Endodermal cell (in vitro differentiated cells): ENCODE measurements at regions not wholly inside any gene's neighbourhood (a gene's known extent, or its start where the extent isn't known, plus 50 kb on each side); places are given as distances from the start of the nearest gene placed in this dataset.
"Not testable (repeated sequence)": the region's sequence is repeated elsewhere in the genome, so short reads cannot be mapped to it uniquely, and the experiment has no call there.

ENCODE experiments used
- DNase-seq: peaks from one replicate; pipeline ENCODE4 v3.0.0-alpha.2; 2017
- H3K27ac ChIP-seq: 2 replicates; pipeline ENCODE4 v1.5.1; 2013; ENCODE audit warnings: mild to moderate bottlenecking, low read depth, low read length, moderate library complexity
- H3K27me3 ChIP-seq: 2 replicates; pipeline ENCODE4 v1.6.1; 2013; ENCODE audit warnings: mild to moderate bottlenecking, low read length, moderate library complexity; ENCODE audit not compliant: insufficient read depth, control insufficient read depth, poor library complexity, severe bottlenecking
- H3K36me3 ChIP-seq: 2 replicates; pipeline ENCODE4 v1.7.0; 2013; ENCODE audit warnings: mild to moderate bottlenecking, low read length, moderate library complexity; ENCODE audit not compliant: control insufficient read depth, insufficient read depth
- H3K4me1 ChIP-seq: one replicate; pipeline ENCODE4 v1.7.0; 2013; ENCODE audit warnings: low read length; ENCODE audit not compliant: control insufficient read depth, insufficient read depth
- H3K4me3 ChIP-seq: 2 replicates; pipeline ENCODE4 v1.5.1; 2013; ENCODE audit warnings: mild to moderate bottlenecking, low read length, moderate library complexity
- H3K9ac ChIP-seq: 2 replicates; pipeline ENCODE4 v1.6.1; 2013; ENCODE audit warnings: mild to moderate bottlenecking, low read length, moderate library complexity; ENCODE audit not compliant: poor library complexity, severe bottlenecking; ENCODE audit errors: extremely low read depth
- H3K9me3 ChIP-seq: 2 replicates; pipeline ENCODE4 v1.6.1; 2013; ENCODE audit warnings: mild to moderate bottlenecking, low read length, moderate library complexity; ENCODE audit not compliant: control insufficient read depth
- H3K27ac Mint-ChIP-seq: 2 replicates; pipeline ENCODE4 v1.8.0; 2020; ENCODE audit warnings: mixed read lengths
- H3K27me3 Mint-ChIP-seq: 2 replicates; pipeline ENCODE4 v1.8.0; 2021; ENCODE audit warnings: mild to moderate bottlenecking, mixed read lengths; ENCODE audit not compliant: insufficient read depth
- H3K36me3 Mint-ChIP-seq: 2 replicates; pipeline ENCODE4 v1.8.0; 2020; ENCODE audit warnings: low read depth, mixed read lengths
- H3K4me1 Mint-ChIP-seq: 2 replicates; pipeline ENCODE4 v1.8.0; 2020; ENCODE audit warnings: mixed read lengths
- H3K4me3 Mint-ChIP-seq: 2 replicates; pipeline ENCODE4 v1.8.0; 2020; ENCODE audit warnings: mild to moderate bottlenecking, moderate library complexity, mixed read lengths
- H3K9me3 Mint-ChIP-seq: 2 replicates; pipeline ENCODE4 v1.8.0; 2020; ENCODE audit warnings: mild to moderate bottlenecking, mixed read lengths
- WGBS, 2 experiments: methylation state at CpG; one replicate each; pipeline versions ENCODE4 v1.1.5 to v1.1.7; 2013; ENCODE audit warnings: missing lambda C conversion rate in 2 of 2, mixed read lengths in 1 of 2; ENCODE audit not compliant: insufficient coverage in 1 of 2, insufficient read length in 1 of 2; 5-methylcytosine and 5-hydroxymethylcytosine counted together
- TF ChIP-seq, protein P1 (sequence below): fragments of 200-600 bp; sonication (generic); conservative IDR thresholded peaks from 2 replicates; pipeline ENCODE4 v1.5.0; 2021; ENCODE audit warnings: antibody characterized with exemption, mild to moderate bottlenecking

- Histone ChIP-seq H3K36me3 (no peaks in the 10 kb centered on the region), H3K27ac (no peak overlapping the region), H3K4me3 (no peak overlapping the region), H3K4me1 (no peaks in the 10 kb centered on the region), H3K27me3 (no peaks in the 10 kb centered on the region), H3K9me3 (peaks cover 3% of the 10 kb centered on the region), H3K9ac (no peak overlapping the region)
- no peak overlapping the region for H3K4me3 Mint-ChIP-seq
- peaks cover 2% of the 10 kb centered on the region for H3K27me3 Mint-ChIP-seq
- no peak for DNase-seq
- peaks cover 5% of the 10 kb centered on the region for H3K9me3 Mint-ChIP-seq
- TF ChIP-seq, protein P1, sequence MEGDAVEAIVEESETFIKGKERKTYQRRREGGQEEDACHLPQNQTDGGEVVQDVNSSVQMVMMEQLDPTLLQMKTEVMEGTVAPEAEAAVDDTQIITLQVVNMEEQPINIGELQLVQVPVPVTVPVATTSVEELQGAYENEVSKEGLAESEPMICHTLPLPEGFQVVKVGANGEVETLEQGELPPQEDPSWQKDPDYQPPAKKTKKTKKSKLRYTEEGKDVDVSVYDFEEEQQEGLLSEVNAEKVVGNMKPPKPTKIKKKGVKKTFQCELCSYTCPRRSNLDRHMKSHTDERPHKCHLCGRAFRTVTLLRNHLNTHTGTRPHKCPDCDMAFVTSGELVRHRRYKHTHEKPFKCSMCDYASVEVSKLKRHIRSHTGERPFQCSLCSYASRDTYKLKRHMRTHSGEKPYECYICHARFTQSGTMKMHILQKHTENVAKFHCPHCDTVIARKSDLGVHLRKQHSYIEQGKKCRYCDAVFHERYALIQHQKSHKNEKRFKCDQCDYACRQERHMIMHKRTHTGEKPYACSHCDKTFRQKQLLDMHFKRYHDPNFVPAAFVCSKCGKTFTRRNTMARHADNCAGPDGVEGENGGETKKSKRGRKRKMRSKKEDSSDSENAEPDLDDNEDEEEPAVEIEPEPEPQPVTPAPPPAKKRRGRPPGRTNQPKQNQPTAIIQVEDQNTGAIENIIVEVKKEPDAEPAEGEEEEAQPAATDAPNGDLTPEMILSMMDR = no peak
- WGBS, 2 experiments = 82 to 84% methylated on average over 2 of the region's 2 CpGs
- H3K36me3 Mint-ChIP-seq = peaks cover 3% of the 10 kb centered on the region
- H3K27ac Mint-ChIP-seq = no peak overlapping the region
- H3K4me1 Mint-ChIP-seq = no peaks in the 10 kb centered on the region
Measured at GRCh38 chr6:76885861-76886301, 577.4 kb downstream of the HTR1B start.

DNA sequence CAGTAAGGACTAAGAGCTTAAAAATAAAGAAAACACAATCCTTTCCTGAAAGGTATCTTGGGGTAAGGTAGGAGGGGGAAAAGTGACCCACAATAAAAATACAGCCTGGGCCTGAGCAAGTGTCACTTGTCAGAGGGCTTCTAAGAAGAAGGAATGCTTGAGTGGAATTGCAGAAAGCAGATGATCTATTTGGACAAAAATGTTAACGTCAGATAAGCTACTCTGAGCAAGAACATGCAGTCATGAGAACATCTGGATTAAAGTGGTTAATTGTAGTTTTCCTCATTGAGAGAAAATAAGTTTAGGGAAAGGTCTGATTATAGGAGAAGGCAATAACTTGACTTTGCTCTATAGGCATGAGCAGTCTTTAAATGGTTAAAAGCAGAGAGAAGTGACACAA lies 581.9 kb downstream of the HTR1B start:
- H3K27ac Mint-ChIP-seq = no peak overlapping the region
- TF ChIP-seq, protein P1 = no peak
- no peak overlapping the region for H3K4me3 Mint-ChIP-seq
- H3K4me1 Mint-ChIP-seq = no peaks in the 10 kb centered on the region
- no peak overlapping the region for H3K9ac ChIP-seq
- no peak overlapping the region for H3K4me3 ChIP-seq
- peaks cover 5% of the 10 kb centered on the region for H3K9me3 Mint-ChIP-seq
- H3K36me3 ChIP-seq = no peaks in the 10 kb centered on the region
- peaks cover 3% of the 10 kb centered on the region for H3K36me3 Mint-ChIP-seq
- no peak for DNase-seq
- H3K4me1 ChIP-seq = no peaks in the 10 kb centered on the region
- WGBS, 2 experiments = 94 to 100% methylated on average over 1 of the region's 1 CpG
- no peaks in the 10 kb centered on the region for H3K27me3 ChIP-seq
- no peak overlapping the region for H3K27ac ChIP-seq
- H3K27me3 Mint-ChIP-seq = peaks cover 2% of the 10 kb centered on the region
- H3K9me3 ChIP-seq = peaks cover 3% of the 10 kb centered on the region

GRCh38 chr6:76876922-76877553 lies 586.3 kb downstream of the HTR1B start:
- H3K4me3 Mint-ChIP-seq = peak overlapping the region; percentile 67

GRCh38 chr6:76876430-76876829 lies 586.9 kb downstream of the HTR1B start:
- Histone ChIP-seq H3K4me3 (peak overlapping the region; percentile 58), H3K9me3 (peaks cover 18% of the 10 kb centered on the region)
- not testable (repeated sequence) for DNase-seq, H3K27ac Mint-ChIP-seq, H3K36me3 ChIP-seq, H3K27me3 Mint-ChIP-seq, H3K9ac ChIP-seq, H3K27me3 ChIP-seq, H3K4me1 Mint-ChIP-seq, H3K4me1 ChIP-seq, H3K27ac ChIP-seq
- H3K9me3 Mint-ChIP-seq = peaks cover 29% of the 10 kb centered on the region
- peaks cover 20% of the 10 kb centered on the region for H3K36me3 Mint-ChIP-seq
- WGBS, 2 experiments = 14% methylated on average over 6 of the region's 18 CpGs; no CpG with 5 or more reads in 1 of the 2 experiments
- peak overlapping the region; percentile 67 for H3K4me3 Mint-ChIP-seq

More at GRCh38 chr6:76876922-76877553, 586.3 kb downstream of the HTR1B start:
- peaks cover 2% of the 10 kb centered on the region for H3K27me3 Mint-ChIP-seq
- no peaks in the 10 kb centered on the region for H3K4me1 ChIP-seq
- WGBS, 2 experiments = 15% methylated on average over 7 of the region's 10 CpGs; no CpG with 5 or more reads in 1 of the 2 experiments
- H3K9me3 ChIP-seq = peaks cover 21% of the 10 kb centered on the region
- no peaks in the 10 kb centered on the region for H3K4me1 Mint-ChIP-seq
- H3K9me3 Mint-ChIP-seq = peaks cover 28% of the 10 kb centered on the region
- H3K9ac ChIP-seq = no peak overlapping the region
- no peak overlapping the region for H3K27ac ChIP-seq
- H3K27me3 ChIP-seq = no peaks in the 10 kb centered on the region
- peak overlapping the region; percentile 58 for H3K4me3 ChIP-seq
- no peaks in the 10 kb centered on the region for H3K36me3 ChIP-seq
- H3K27ac Mint-ChIP-seq = peak overlapping the region; percentile 84
- DNase-seq = peak; percentile 90
- H3K36me3 Mint-ChIP-seq = peaks cover 20% of the 10 kb centered on the region
- TF ChIP-seq, protein P1 = peak; percentile 88
